ENCODE measurements at regions not wholly inside any gene's neighbourhood (a gene's known extent, or its start where the extent isn't known, plus 50 kb on each side); places are given as distances from the start of the nearest gene placed in this dataset.

GRCh38 chr12:132423251-132423819, 66.6 kb upstream of the FBRSL1 start:
- Histone ChIP-seq H3K4me1 (ENCODE audit: control insufficient read depth, insufficient read depth, low read length) (no peaks in the 10 kb centered on the region), H3K9me3 (replicated peaks; ENCODE audit: low read length) (no peaks in the 10 kb centered on the region), H3K9ac (ENCODE audit: low read depth, low read length) (no peak overlapping the region), H3K36me3 (ENCODE audit: insufficient read depth, low read length) (no peaks in the 10 kb centered on the region), H3K27me3 (ENCODE audit: control insufficient read depth, insufficient read depth, low read length) (peaks cover 76% of the 10 kb centered on the region), H3K4me2 (ENCODE audit: low read length) (no peak overlapping the region), H3K4me3 (ENCODE audit: low read length) (no peak overlapping the region)

DNA sequence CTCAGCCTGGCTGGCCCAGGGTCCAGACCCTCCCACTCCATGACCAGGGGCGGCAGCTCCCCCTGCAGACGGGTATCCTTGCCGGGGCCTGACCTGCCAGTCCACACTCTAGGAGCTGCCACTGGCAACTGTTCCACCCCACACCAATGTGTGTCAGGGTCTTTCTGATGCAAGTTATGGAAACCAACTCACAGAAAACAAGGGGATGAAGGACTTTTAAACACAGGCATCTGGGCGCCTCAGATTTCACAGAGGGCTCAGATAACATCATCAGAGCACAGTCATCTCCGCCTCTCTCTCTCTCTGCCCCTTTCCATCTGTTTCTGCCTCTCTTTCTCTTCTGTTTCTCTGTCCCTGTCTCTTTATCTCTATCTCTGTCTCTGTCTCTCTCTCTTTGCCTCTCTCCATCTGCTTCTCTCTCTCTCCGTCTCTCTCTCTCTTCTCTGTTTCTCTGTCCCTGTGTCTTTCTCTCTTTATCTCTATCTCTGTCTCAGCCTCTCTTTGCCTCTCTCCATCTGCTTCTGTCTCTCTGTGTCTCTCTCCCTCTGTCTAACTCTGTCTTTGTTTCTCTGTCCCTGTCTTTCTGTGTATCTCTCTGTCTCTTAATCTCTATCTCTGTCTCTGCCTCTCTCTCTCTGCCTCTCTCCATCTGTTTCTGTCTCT, 67.4 kb upstream of the FBRSL1 start:
- H3K4me2 ChIP-seq (ENCODE audit: low read length), result no peak overlapping the region
- no peak overlapping the region for H3K9ac ChIP-seq (ENCODE audit: low read depth, low read length)
- H3K27me3 ChIP-seq (ENCODE audit: control insufficient read depth, insufficient read depth, low read length), result peaks cover 74% of the 10 kb centered on the region
- no peaks in the 10 kb centered on the region for H3K4me1 ChIP-seq (ENCODE audit: control insufficient read depth, insufficient read depth, low read length)
- no peaks in the 10 kb centered on the region for H3K9me3 ChIP-seq (replicated peaks; ENCODE audit: low read length)
- H3K36me3 ChIP-seq (ENCODE audit: insufficient read depth, low read length), result no peaks in the 10 kb centered on the region
- H3K4me3 ChIP-seq (ENCODE audit: low read length), result no peak overlapping the region

DNA sequence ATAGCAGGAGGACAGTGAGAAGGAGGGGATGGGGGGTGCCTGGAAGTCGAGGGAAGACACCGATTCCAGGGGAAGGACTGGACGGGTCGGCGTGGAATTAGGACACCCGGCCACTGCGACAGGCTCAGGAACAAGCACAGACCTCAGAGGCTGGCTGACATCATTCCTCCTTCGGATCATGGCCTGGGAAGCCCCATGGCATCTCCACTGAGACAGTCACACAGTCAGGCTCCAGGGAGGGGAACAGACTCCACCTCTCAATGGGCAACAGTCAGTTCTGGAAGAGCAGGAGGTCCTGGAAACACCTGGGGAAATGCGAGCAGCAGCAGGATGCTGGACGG, 67.9 kb upstream of the FBRSL1 start:
- Histone ChIP-seq H3K4me1 (ENCODE audit: control insufficient read depth, insufficient read depth, low read length) (no peaks in the 10 kb centered on the region), H3K36me3 (ENCODE audit: insufficient read depth, low read length) (no peaks in the 10 kb centered on the region), H3K27me3 (ENCODE audit: control insufficient read depth, insufficient read depth, low read length) (peaks cover 75% of the 10 kb centered on the region), H3K4me2 (ENCODE audit: low read length) (no peak overlapping the region), H3K9ac (ENCODE audit: low read depth, low read length) (no peak overlapping the region), H3K9me3 (replicated peaks; ENCODE audit: low read length) (no peaks in the 10 kb centered on the region), H3K4me3 (ENCODE audit: low read length) (no peak overlapping the region)

- no peak overlapping the region for H3K4me3 ChIP-seq (ENCODE audit: low read length)
Observed at GRCh38 chr12:132419631-132420246, 70.2 kb upstream of the FBRSL1 start.

DNA sequence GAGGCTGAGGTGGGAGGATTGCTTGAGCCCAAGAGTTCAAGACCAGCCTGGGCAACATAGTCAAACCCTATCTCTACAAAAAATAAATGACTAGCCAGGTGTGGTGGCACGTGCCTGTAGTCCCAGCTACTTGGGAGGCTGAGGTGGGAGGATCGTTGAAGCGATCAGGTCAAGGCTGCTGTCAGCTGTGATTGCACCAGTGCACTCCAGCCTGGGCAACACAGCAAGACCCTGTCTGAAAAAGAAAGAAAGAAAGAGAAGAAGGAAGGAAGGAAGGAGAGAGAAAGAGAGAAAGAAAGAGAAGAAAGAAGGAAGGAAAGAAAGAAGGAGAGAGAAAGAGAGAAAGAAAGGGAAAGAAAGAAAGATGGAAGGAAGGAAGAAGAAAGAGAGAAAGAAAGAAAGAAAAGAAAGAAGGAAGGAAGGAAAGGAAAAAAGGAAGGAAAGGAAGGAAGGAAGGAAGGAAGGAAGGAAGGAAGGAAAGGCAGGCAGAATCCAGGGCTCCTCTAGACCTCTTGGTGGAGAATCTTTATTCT, 71.5 kb upstream of the FBRSL1 start:
- no peaks in the 10 kb centered on the region for H3K9me3 ChIP-seq (replicated peaks; ENCODE audit: low read length)
- H3K4me3 ChIP-seq (ENCODE audit: low read length), result no peak overlapping the region
- no peak overlapping the region for H3K9ac ChIP-seq (ENCODE audit: low read depth, low read length)
- H3K4me1 ChIP-seq (ENCODE audit: control insufficient read depth, insufficient read depth, low read length), result no peaks in the 10 kb centered on the region
- H3K4me2 ChIP-seq (ENCODE audit: low read length), result no peak overlapping the region
- peaks cover 58% of the 10 kb centered on the region for H3K27me3 ChIP-seq (ENCODE audit: control insufficient read depth, insufficient read depth, low read length)
- H3K36me3 ChIP-seq (ENCODE audit: insufficient read depth, low read length), result no peaks in the 10 kb centered on the region

More at GRCh38 chr12:132419631-132420246, 70.2 kb upstream of the FBRSL1 start:
- H3K9me3 ChIP-seq (replicated peaks; ENCODE audit: low read length), result no peaks in the 10 kb centered on the region
- H3K4me1 ChIP-seq (ENCODE audit: control insufficient read depth, insufficient read depth, low read length), result no peaks in the 10 kb centered on the region
- H3K27me3 ChIP-seq (ENCODE audit: control insufficient read depth, insufficient read depth, low read length), result peaks cover 66% of the 10 kb centered on the region
- H3K36me3 ChIP-seq (ENCODE audit: insufficient read depth, low read length), result no peaks in the 10 kb centered on the region
- H3K4me2 ChIP-seq (ENCODE audit: low read length), result no peak overlapping the region
- no peak overlapping the region for H3K9ac ChIP-seq (ENCODE audit: low read depth, low read length)

- Histone ChIP-seq H3K4me2 (ENCODE audit: low read length) (no peak overlapping the region), H3K9ac (ENCODE audit: low read depth, low read length) (no peak overlapping the region), H3K9me3 (replicated peaks; ENCODE audit: low read length) (no peaks in the 10 kb centered on the region), H3K4me1 (ENCODE audit: control insufficient read depth, insufficient read depth, low read length) (no peaks in the 10 kb centered on the region), H3K4me3 (ENCODE audit: low read length) (no peak overlapping the region), H3K36me3 (ENCODE audit: insufficient read depth, low read length) (no peaks in the 10 kb centered on the region), H3K27me3 (ENCODE audit: control insufficient read depth, insufficient read depth, low read length) (peaks cover 52% of the 10 kb centered on the region)
Observed at GRCh38 chr12:132417741-132418140, 72.2 kb upstream of the FBRSL1 start.

GRCh38 chr12:132416827-132417226, 73.1 kb upstream of the FBRSL1 start:
- Histone ChIP-seq H3K36me3 (ENCODE audit: insufficient read depth, low read length) (no peaks in the 10 kb centered on the region), H3K27me3 (ENCODE audit: control insufficient read depth, insufficient read depth, low read length) (peaks cover 43% of the 10 kb centered on the region), H3K4me3 (ENCODE audit: low read length) (no peak overlapping the region), H3K4me2 (ENCODE audit: low read length) (no peak overlapping the region), H3K4me1 (ENCODE audit: control insufficient read depth, insufficient read depth, low read length) (no peaks in the 10 kb centered on the region), H3K9ac (ENCODE audit: low read depth, low read length) (no peak overlapping the region), H3K9me3 (replicated peaks; ENCODE audit: low read length) (no peaks in the 10 kb centered on the region)

- Histone ChIP-seq H3K36me3 (ENCODE audit: insufficient read depth, low read length) (no peaks in the 10 kb centered on the region), H3K4me2 (ENCODE audit: low read length) (no peak overlapping the region), H3K9ac (ENCODE audit: low read depth, low read length) (no peak overlapping the region), H3K4me3 (ENCODE audit: low read length) (no peak overlapping the region), H3K9me3 (replicated peaks; ENCODE audit: low read length) (no peaks in the 10 kb centered on the region), H3K4me1 (ENCODE audit: control insufficient read depth, insufficient read depth, low read length) (no peaks in the 10 kb centered on the region), H3K27me3 (ENCODE audit: control insufficient read depth, insufficient read depth, low read length) (peaks cover 38% of the 10 kb centered on the region)
Observed at GRCh38 chr12:132416121-132416673, 73.8 kb upstream of the FBRSL1 start.

- Histone ChIP-seq H3K36me3 (ENCODE audit: insufficient read depth, low read length) (no peaks in the 10 kb centered on the region), H3K9me3 (replicated peaks; ENCODE audit: low read length) (no peaks in the 10 kb centered on the region), H3K4me3 (ENCODE audit: low read length) (no peak overlapping the region), H3K27me3 (ENCODE audit: control insufficient read depth, insufficient read depth, low read length) (peaks cover 34% of the 10 kb centered on the region), H3K9ac (ENCODE audit: low read depth, low read length) (no peak overlapping the region), H3K4me2 (ENCODE audit: low read length) (peak overlapping the region; percentile 60), H3K4me1 (ENCODE audit: control insufficient read depth, insufficient read depth, low read length) (no peaks in the 10 kb centered on the region)
Observed at GRCh38 chr12:132415327-132416120, 74.4 kb upstream of the FBRSL1 start.

GRCh38 chr12:132414634-132415326, 75.2 kb upstream of the FBRSL1 start:
- no peak overlapping the region for H3K4me3 ChIP-seq (ENCODE audit: low read length)
- no peaks in the 10 kb centered on the region for H3K9me3 ChIP-seq (replicated peaks; ENCODE audit: low read length)
- peak overlapping the region; percentile 60 for H3K4me2 ChIP-seq (ENCODE audit: low read length)
- H3K4me1 ChIP-seq (ENCODE audit: control insufficient read depth, insufficient read depth, low read length), result no peaks in the 10 kb centered on the region
- peaks cover 28% of the 10 kb centered on the region for H3K27me3 ChIP-seq (ENCODE audit: control insufficient read depth, insufficient read depth, low read length)
- H3K36me3 ChIP-seq (ENCODE audit: insufficient read depth, low read length), result no peaks in the 10 kb centered on the region
- H3K9ac ChIP-seq (ENCODE audit: low read depth, low read length), result no peak overlapping the region
